SK-N-SH (cell line): ENCODE measurements at regions not wholly inside any gene's neighbourhood (a gene's known extent, or its start where the extent isn't known, plus 50 kb on each side); places are given as distances from the start of the nearest gene placed in this dataset.

Source experiments
- CTCF ChIA-PET: fragments of 300-600, 350-600 bp; formaldehyde crosslinking; extraction: SDS; loops from one replicate; lab custom pipeline; 2021; lab: Yijun Ruan, JAX
- POLR2A ChIA-PET: fragments of 350-600 bp; sonication (Branson Sonifier 250); formaldehyde crosslinking; extraction: SDS; loops from one replicate; lab custom pipeline; 2020; ENCODE audit warnings: antibody characterized with exemption, inconsistent platforms; lab: Yijun Ruan, JAX
- DNase-seq: peaks from one replicate; pipeline ENCODE4 v3.0.0; 2012
- H2AFZ ChIP-seq: fragments of 200-600 bp; sonication (generic); 2 replicates; pipeline ENCODE4 v1.8.1; 2016; ENCODE audit warnings: antibody characterized with exemption, mild to moderate bottlenecking, low read depth
- H3F3A ChIP-seq: fragments of 200-600 bp; sonication (generic); replicated peaks from 2 replicates; pipeline ENCODE3; 2016; ENCODE audit warnings: antibody characterized with exemption, mild to moderate bottlenecking; ENCODE audit not compliant: insufficient read depth
- H3K27ac ChIP-seq, 2 experiments: fragments of 200-500 bp in 1 of 2; fragments of 200-600 bp in 1 of 2; sonication (Bioruptor generic) in 1 of 2; sonication (generic), shearing (Covaris generic) in 1 of 2; 2 replicates each; pipeline versions ENCODE4 v1.5.1 to v1.6.1; 2014 to 2016; ENCODE audit warnings: low read depth in 2 of 2, inconsistent platforms in 1 of 2, low read length in 1 of 2, mild to moderate bottlenecking in 1 of 2, mixed read lengths in 1 of 2
- H3K27me3 ChIP-seq: fragments of 200-600 bp; sonication (generic), shearing (Covaris generic); 2 replicates; pipeline ENCODE4 v1.6.1; 2016; ENCODE audit warnings: mixed run types; ENCODE audit not compliant: insufficient read depth
- H3K36me3 ChIP-seq, 2 experiments: fragments of 200-500 bp in 1 of 2; fragments of 200-600 bp in 1 of 2; sonication (Bioruptor generic) in 1 of 2; sonication (generic) in 1 of 2; replicated peaks in 1 of 2; 2 replicates each; pipeline versions ENCODE3 to v1.5.1; 2014 to 2016; ENCODE audit warnings: low read length in 1 of 2, mild to moderate bottlenecking in 1 of 2; ENCODE audit not compliant: insufficient read depth in 2 of 2, control insufficient read depth in 1 of 2
- H3K4me1 ChIP-seq, 2 experiments: fragments of 200-500 bp in 1 of 2; fragments of 200-600 bp in 1 of 2; sonication (Bioruptor generic) in 1 of 2; sonication (generic), shearing (Covaris generic) in 1 of 2; 2 replicates each; pipeline versions ENCODE4 v1.5.1 to v1.6.1; 2014 to 2016; ENCODE audit warnings: low read depth in 1 of 2, low read length in 1 of 2, mixed run types in 1 of 2; ENCODE audit not compliant: insufficient read depth in 2 of 2, control insufficient read depth in 1 of 2
- H3K4me2 ChIP-seq: fragments of 200-600 bp; sonication (generic), shearing (Covaris generic); 2 replicates; pipeline ENCODE4 v1.6.1; 2017; ENCODE audit warnings: mixed run types
- H3K4me3 ChIP-seq, 2 experiments: fragments of 200-500 bp in 1 of 2; fragments of 200-600 bp in 1 of 2; sonication (Bioruptor generic) in 1 of 2; sonication (generic), shearing (Covaris generic) in 1 of 2; 2 replicates each; pipeline versions ENCODE4 v1.5.1 to v1.8.1; 2014 to 2016; ENCODE audit warnings: low read depth in 2 of 2, inconsistent platforms in 1 of 2, low read length in 1 of 2, mild to moderate bottlenecking in 1 of 2, mixed read lengths in 1 of 2, moderate library complexity in 1 of 2
- H3K79me2 ChIP-seq: fragments of 200-600 bp; sonication (generic); 2 replicates; pipeline ENCODE4 v1.8.1; 2017; ENCODE audit warnings: mild to moderate bottlenecking; ENCODE audit not compliant: insufficient read depth
- H3K9ac ChIP-seq: fragments of 200-600 bp; sonication (generic); 2 replicates; pipeline ENCODE4 v1.6.1; 2017; ENCODE audit warnings: mixed run types
- H3K9me2 ChIP-seq: fragments of 200-600 bp; sonication (generic); 2 replicates; pipeline ENCODE4 v1.6.1; 2017; ENCODE audit warnings: mixed run types
- H3K9me3 ChIP-seq: fragments of 200-600 bp; sonication (generic); 2 replicates; pipeline ENCODE4 v1.6.1; 2017; ENCODE audit warnings: mixed run types, mild to moderate bottlenecking, moderate library complexity
- H4K20me1 ChIP-seq: fragments of 200-600 bp; sonication (generic); 2 replicates; pipeline ENCODE4 v1.6.1; 2017; ENCODE audit warnings: mild to moderate bottlenecking, mixed run types; ENCODE audit not compliant: insufficient read depth
- CHD2 ChIP-seq: fragments of 150-350 bp; IDR thresholded peaks from 2 replicates; pipeline ENCODE4 v1.6.1; 2018; ENCODE audit warnings: low read length; ENCODE audit not compliant: partially characterized antibody
- ELF1 ChIP-seq: IDR thresholded peaks from 2 replicates; pipeline ENCODE4 v1.4.0; 2012
- EP300 ChIP-seq, 2 experiments: IDR thresholded peaks; 2 replicates each; pipeline versions ENCODE4 v1.4.0 to v1.6.1; 2012; ENCODE audit warnings: borderline replicate concordance in 1 of 2, low read depth in 1 of 2, low read length in 1 of 2
- FOSL2 ChIP-seq: IDR thresholded peaks from 2 replicates; pipeline ENCODE4 v1.4.0; 2012; ENCODE audit warnings: low read depth, mild to moderate bottlenecking, moderate library complexity, borderline replicate concordance
- FOXM1 ChIP-seq: IDR thresholded peaks from 2 replicates; pipeline ENCODE4 v1.4.0; 2012; ENCODE audit warnings: low read depth, mild to moderate bottlenecking
- GABPA ChIP-seq: IDR thresholded peaks from 2 replicates; pipeline ENCODE4 v1.4.0; 2012; ENCODE audit warnings: low read depth, mild to moderate bottlenecking
- IRF3 ChIP-seq: fragments of 150-350 bp; IDR thresholded peaks from 2 replicates; pipeline ENCODE4 v1.6.1; 2016; ENCODE audit warnings: mild to moderate bottlenecking, low read depth, low read length
- JUND ChIP-seq: IDR thresholded peaks from 2 replicates; pipeline ENCODE4 v1.4.0; 2012
- MAX ChIP-seq: IDR thresholded peaks from 2 replicates; pipeline ENCODE4 v1.4.0; 2012; ENCODE audit warnings: low read depth
- MEF2A ChIP-seq: IDR thresholded peaks from 2 replicates; pipeline ENCODE4 v1.4.0; 2012; ENCODE audit warnings: low read depth, borderline replicate concordance
- MXI1 ChIP-seq: IDR thresholded peaks from 2 replicates; pipeline ENCODE4 v1.6.1; 2012; ENCODE audit warnings: mild to moderate bottlenecking, low read depth, low read length, improper control_type of control experiment
- NFIC ChIP-seq: IDR thresholded peaks from 2 replicates; pipeline ENCODE4 v1.4.0; 2012; ENCODE audit warnings: borderline replicate concordance
- PBX3 ChIP-seq: IDR thresholded peaks from 2 replicates; pipeline ENCODE4; 2012
- POLR2AphosphoS5 ChIP-seq: IDR thresholded peaks from 2 replicates; pipeline ENCODE4 v1.6.1; 2012; ENCODE audit warnings: low read depth, low read length
- REST ChIP-seq: IDR thresholded peaks from 2 replicates; pipeline ENCODE4 v1.6.1; 2012; ENCODE audit warnings: mild to moderate bottlenecking, low read depth, low read length, moderate library complexity
- RFX5 ChIP-seq: IDR thresholded peaks from 2 replicates; pipeline ENCODE4 v1.6.1; 2012; ENCODE audit warnings: mild to moderate bottlenecking, improper control_type of control experiment, low read length
- RXRA ChIP-seq: IDR thresholded peaks from 2 replicates; pipeline ENCODE4 v1.4.0; 2012; ENCODE audit warnings: low read depth, mild to moderate bottlenecking, borderline replicate concordance
- TEAD4 ChIP-seq: IDR thresholded peaks from 2 replicates; pipeline ENCODE4 v1.4.0; 2012; ENCODE audit warnings: mild to moderate bottlenecking, borderline replicate concordance; ENCODE audit not compliant: insufficient read depth
- USF1 ChIP-seq: IDR thresholded peaks from 2 replicates; pipeline ENCODE4 v1.4.0; 2012; ENCODE audit warnings: low read depth, borderline replicate concordance
- USF2 ChIP-seq: fragments of 150-350 bp; IDR thresholded peaks from 2 replicates; pipeline ENCODE4 v1.6.1; 2017; ENCODE audit warnings: antibody characterized with exemption, low read length, low read depth, borderline replicate concordance
- YY1 ChIP-seq: IDR thresholded peaks from 2 replicates; pipeline ENCODE4 v1.4.0; 2012; ENCODE audit warnings: low read depth, mild to moderate bottlenecking
- WGBS: methylation state at CpG from one replicate; pipeline ENCODE4 v1.1.6; 2017; ENCODE audit warnings: low lambda C conversion rate; 5-methylcytosine and 5-hydroxymethylcytosine counted together

- TF ChIP-seq PBX3 (no peak), FOSL2 (no peak), MXI1 (no peak)
These were observed 300.0 kb downstream of the SPRY2 start (continued) for GRCh38 chr13:80040981-80041317.

GRCh38 chr13:80040196-80040980, 300.5 kb downstream of the SPRY2 start:
- CTCF ChIA-PET: interaction anchor here (0.6 to 1.2 kb wide), 3 partner anchors 10 to 246 kb away, joined by 3 to 4 read pairs (median 3); no protein-coding TSS in a partner anchor
- no peaks in the 10 kb centered on the region for H3K9me3 ChIP-seq
- DNase-seq: no peak
- no peaks in the 10 kb centered on the region for H3K27me3 ChIP-seq
- peak overlapping the region in 1 of 2 experiments; percentile 86; a peak in 3 of 4 replicates for H3K27ac ChIP-seq
- no peaks in the 10 kb centered on the region for H3K9me2 ChIP-seq
- WGBS: 11% methylated on average over 4 of the region's 4 CpGs
- H3K9ac ChIP-seq: peak overlapping the region; percentile 23; the same call in 1 of the 2 replicates
- peak overlapping the region; percentile 41 for H3K4me2 ChIP-seq
- no peaks in the 10 kb centered on the region for H4K20me1 ChIP-seq
- H3K36me3 ChIP-seq: no peaks in the 10 kb centered on the region
- H3K4me1 ChIP-seq: peaks cover 10 to 24% of the 10 kb centered on the region in 2 experiments
- H3K4me3 ChIP-seq: peak overlapping the region in 1 of 2 experiments; percentile 5; a peak in 1 of 4 replicates
- H2AFZ ChIP-seq: no peak overlapping the region
- POLR2A ChIA-PET: no interaction called here
- H3K79me2 ChIP-seq: no peaks in the 10 kb centered on the region
- peaks cover 20% of the 10 kb centered on the region for H3F3A ChIP-seq
- TF ChIP-seq USF1 (no peak), GABPA (0 out of 2 replicates have a peak, but pooled peaks have one; percentile 36), IRF3 (no peak), EP300 (IDR thresholded peaks at IDR 0.05; ENCODE audit: borderline replicate concordance in 1 of 2, low read depth in 1 of 2, low read length in 1 of 2) (peak in 1 of 2 experiments; percentile 97; a peak in 2 of 4 replicates), CHD2 (no peak), RFX5 (no peak), YY1 (no peak), ELF1 (peak; percentile 29; the same call in 1 of the 2 replicates), RXRA (peak; percentile 89), USF2 (no peak), MAX (peak; percentile 71; the same call in 1 of the 2 replicates), FOXM1 (peak; percentile 91), TEAD4 (peak; percentile 99), MEF2A (peak; percentile 84; the same call in 1 of the 2 replicates), FOSL2 (peak; percentile 100), JUND (peak; percentile 99), REST (peak; percentile 68; the same call in 1 of the 2 replicates), NFIC (peak; percentile 98), POLR2AphosphoS5 (peak; percentile 88; the same call in 1 of the 2 replicates)
